ENCODE measurements at regions not wholly inside any gene's neighbourhood (a gene's known extent, or its start where the extent isn't known, plus 50 kb on each side); places are given as distances from the start of the nearest gene placed in this dataset.

DNA sequence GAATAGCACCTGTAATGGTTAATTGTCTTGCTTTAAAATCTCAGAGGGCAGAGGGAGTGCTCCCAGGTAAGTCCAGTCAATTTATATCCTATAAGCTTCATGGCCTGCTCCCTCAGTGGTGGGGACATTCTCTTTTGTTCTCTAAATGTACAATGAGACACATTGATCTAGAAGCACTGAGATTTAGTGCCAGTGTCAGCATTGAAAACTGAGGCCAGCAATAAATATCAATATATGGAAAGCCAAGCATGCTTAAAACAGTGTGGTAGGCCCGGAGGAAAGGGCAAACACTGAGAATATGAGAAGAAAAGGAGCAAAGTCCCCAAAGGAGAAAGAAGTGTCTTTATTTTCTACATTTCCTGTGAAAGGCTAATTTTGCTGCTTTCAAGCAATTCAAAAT lies 68.4 kb upstream of the CCN2 start:
- no peaks in the 10 kb centered on the region for H3K9me2 ChIP-seq (ENCODE audit: insufficient read depth, low read length)
- H3K79me2 ChIP-seq (ENCODE audit: insufficient read depth, low read depth, low read length) = no peaks in the 10 kb centered on the region
- no peaks in the 10 kb centered on the region for H3K9me3 ChIP-seq (ENCODE audit: low read length)
- no peaks in the 10 kb centered on the region for H4K20me1 ChIP-seq (ENCODE audit: insufficient read depth, low read length)
- CTCF ChIA-PET (ENCODE audit: unreplicated experiment) = no interaction called here
- peak overlapping the region; percentile 35; the same call in 1 of the 2 replicates for H2AFZ ChIP-seq (ENCODE audit: low read length)
- POLR2A ChIA-PET = interaction anchor here (0.7 to 1.6 kb wide), 2 partner anchors 8 to 1874 kb away, joined by 3 to 4 read pairs; no protein-coding TSS in a partner anchor
- BruUV-seq (replicated peaks) = no TSS peak
- H3K4me2 ChIP-seq (ENCODE audit: low read length) = no peak overlapping the region
- no peak overlapping the region for H3K27ac ChIP-seq (ENCODE audit: low read depth, low read length, poor library complexity, severe bottlenecking)
- intact Hi-C loops (cut with micrococcal nuclease; ENCODE audit: unreplicated experiment) = no loop called here
- no peak for DNase-seq (ENCODE audit: low spot score)
- no peaks in the 10 kb centered on the region for H3K4me1 ChIP-seq (ENCODE audit: insufficient read depth, low read length, poor library complexity, severe bottlenecking)
- TF ChIP-seq, protein P1, sequence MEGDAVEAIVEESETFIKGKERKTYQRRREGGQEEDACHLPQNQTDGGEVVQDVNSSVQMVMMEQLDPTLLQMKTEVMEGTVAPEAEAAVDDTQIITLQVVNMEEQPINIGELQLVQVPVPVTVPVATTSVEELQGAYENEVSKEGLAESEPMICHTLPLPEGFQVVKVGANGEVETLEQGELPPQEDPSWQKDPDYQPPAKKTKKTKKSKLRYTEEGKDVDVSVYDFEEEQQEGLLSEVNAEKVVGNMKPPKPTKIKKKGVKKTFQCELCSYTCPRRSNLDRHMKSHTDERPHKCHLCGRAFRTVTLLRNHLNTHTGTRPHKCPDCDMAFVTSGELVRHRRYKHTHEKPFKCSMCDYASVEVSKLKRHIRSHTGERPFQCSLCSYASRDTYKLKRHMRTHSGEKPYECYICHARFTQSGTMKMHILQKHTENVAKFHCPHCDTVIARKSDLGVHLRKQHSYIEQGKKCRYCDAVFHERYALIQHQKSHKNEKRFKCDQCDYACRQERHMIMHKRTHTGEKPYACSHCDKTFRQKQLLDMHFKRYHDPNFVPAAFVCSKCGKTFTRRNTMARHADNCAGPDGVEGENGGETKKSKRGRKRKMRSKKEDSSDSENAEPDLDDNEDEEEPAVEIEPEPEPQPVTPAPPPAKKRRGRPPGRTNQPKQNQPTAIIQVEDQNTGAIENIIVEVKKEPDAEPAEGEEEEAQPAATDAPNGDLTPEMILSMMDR (conservative IDR thresholded peaks at IDR 0.05; ENCODE audit: low read length) = no peak
- TF ChIP-seq EZH2phosphoT487 (IDR thresholded peaks at IDR 0.05; ENCODE audit: borderline replicate concordance, low read depth, low read length) = no peak
- no peaks in the 10 kb centered on the region for H3K36me3 ChIP-seq (ENCODE audit: insufficient read depth, low read length)
- H3K4me3 ChIP-seq (ENCODE audit: low read depth, low read length, poor library complexity, severe bottlenecking) = no peak overlapping the region

DNA sequence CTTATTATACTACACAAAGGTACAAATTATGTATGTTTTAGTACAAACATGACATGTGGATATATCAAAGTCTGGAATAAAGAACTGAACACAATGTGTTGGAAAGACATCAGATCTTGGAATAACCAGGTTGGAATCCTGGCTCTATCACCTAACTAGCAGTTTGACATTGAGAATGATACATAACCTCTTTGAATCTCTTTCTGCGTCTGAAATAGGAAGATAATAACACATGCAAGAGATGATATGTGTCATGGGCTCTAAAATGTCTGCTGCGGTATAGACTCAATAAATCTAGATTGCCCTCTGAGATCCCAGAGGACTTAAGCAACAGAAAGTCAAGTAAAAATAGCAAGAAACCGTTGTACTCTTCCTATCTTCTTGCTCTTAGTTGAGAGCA lies 66.8 kb upstream of the CCN2 start:
- Histone ChIP-seq H2AFZ (ENCODE audit: low read length) (no peak overlapping the region), H3K79me2 (ENCODE audit: insufficient read depth, low read depth, low read length) (no peaks in the 10 kb centered on the region), H3K4me3 (ENCODE audit: low read depth, low read length, poor library complexity, severe bottlenecking) (no peak overlapping the region), H4K20me1 (ENCODE audit: insufficient read depth, low read length) (no peaks in the 10 kb centered on the region), H3K9me3 (ENCODE audit: low read length) (no peaks in the 10 kb centered on the region), H3K36me3 (ENCODE audit: insufficient read depth, low read length) (no peaks in the 10 kb centered on the region), H3K9me2 (ENCODE audit: insufficient read depth, low read length) (no peaks in the 10 kb centered on the region), H3K27ac (ENCODE audit: low read depth, low read length, poor library complexity, severe bottlenecking) (no peak overlapping the region), H3K4me1 (ENCODE audit: insufficient read depth, low read length, poor library complexity, severe bottlenecking) (no peaks in the 10 kb centered on the region), H3K4me2 (ENCODE audit: low read length) (no peak overlapping the region)
- DNase-seq (ENCODE audit: low spot score) = no peak
- no peak for TF ChIP-seq EZH2phosphoT487 (IDR thresholded peaks at IDR 0.05; ENCODE audit: borderline replicate concordance, low read depth, low read length)
- TF ChIP-seq, protein P1 (conservative IDR thresholded peaks at IDR 0.05; ENCODE audit: low read length) = no peak
- intact Hi-C loops (cut with micrococcal nuclease; ENCODE audit: unreplicated experiment) = no loop called here
- no TSS peak for BruUV-seq (replicated peaks)
- CTCF ChIA-PET (ENCODE audit: unreplicated experiment) = no interaction called here
- POLR2A ChIA-PET = interaction anchor here (0.8 kb wide), 1 partner anchor 57 kb away, joined by 3 read pairs; no protein-coding TSS in a partner anchor

DNA sequence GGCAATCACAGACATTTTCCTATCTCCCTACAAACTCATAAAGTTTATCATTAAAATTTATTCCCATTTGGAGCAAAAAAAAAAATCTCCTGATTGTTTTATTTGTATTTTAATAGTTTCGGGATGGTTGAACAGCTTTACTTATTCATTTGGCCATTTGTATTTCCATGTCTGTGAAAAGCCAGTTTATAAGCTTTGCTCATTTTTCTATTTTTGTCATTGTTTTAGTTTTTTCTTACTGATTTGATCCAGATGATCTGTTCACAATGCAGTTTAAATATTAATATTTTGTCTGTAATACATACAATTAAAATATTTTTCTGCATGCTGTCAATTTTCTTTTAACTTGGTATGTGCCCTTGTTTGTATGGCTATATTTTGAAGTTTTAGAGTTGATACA lies 65.2 kb upstream of the CCN2 start:
- intact Hi-C loops (cut with micrococcal nuclease; ENCODE audit: unreplicated experiment) = no loop called here
- TF ChIP-seq, protein P1 (conservative IDR thresholded peaks at IDR 0.05; ENCODE audit: low read length) = no peak
- TF ChIP-seq EZH2phosphoT487 (IDR thresholded peaks at IDR 0.05; ENCODE audit: borderline replicate concordance, low read depth, low read length) = no peak
- CTCF ChIA-PET (ENCODE audit: unreplicated experiment) = no interaction called here

More for the DNA sequence above, 65.2 kb upstream of the CCN2 start:
- no peak overlapping the region for H3K27ac ChIP-seq (ENCODE audit: low read depth, low read length, poor library complexity, severe bottlenecking)
- no peaks in the 10 kb centered on the region for H3K36me3 ChIP-seq (ENCODE audit: insufficient read depth, low read length)
- no peak overlapping the region for H2AFZ ChIP-seq (ENCODE audit: low read length)
- no peaks in the 10 kb centered on the region for H4K20me1 ChIP-seq (ENCODE audit: insufficient read depth, low read length)
- DNase-seq (ENCODE audit: low spot score) = no peak
- BruUV-seq (replicated peaks) = no TSS peak
- H3K4me3 ChIP-seq (ENCODE audit: low read depth, low read length, poor library complexity, severe bottlenecking) = no peak overlapping the region
- H3K9me2 ChIP-seq (ENCODE audit: insufficient read depth, low read length) = no peaks in the 10 kb centered on the region
- H3K4me2 ChIP-seq (ENCODE audit: low read length) = no peak overlapping the region
- POLR2A ChIA-PET = interaction anchor here (0.6 kb wide), 2 partner anchors 114 to 900 kb away, joined by 3 read pairs; no protein-coding TSS in a partner anchor
- no peaks in the 10 kb centered on the region for H3K4me1 ChIP-seq (ENCODE audit: insufficient read depth, low read length, poor library complexity, severe bottlenecking)
- no peaks in the 10 kb centered on the region for H3K9me3 ChIP-seq (ENCODE audit: low read length)
- H3K79me2 ChIP-seq (ENCODE audit: insufficient read depth, low read depth, low read length) = no peaks in the 10 kb centered on the region
